PC-9 (cell line): ENCODE measurements at regions not wholly inside any gene's neighbourhood (a gene's known extent, or its start where the extent isn't known, plus 50 kb on each side); places are given as distances from the start of the nearest gene placed in this dataset.

Experiments used
- EZH2 ChIP-seq: fragments of 200-600 bp; sonication (generic); IDR thresholded peaks from 2 replicates; pipeline ENCODE4 v1.8.0; 2017; ENCODE audit warnings: antibody characterized with exemption, low read depth
- TF ChIP-seq, protein P1 (sequence below): fragments of 200-600 bp; sonication (generic); conservative IDR thresholded peaks from 2 replicates; pipeline ENCODE4 v1.6.1; 2017; ENCODE audit warnings: mixed run types, antibody characterized with exemption, mild to moderate bottlenecking, moderate library complexity

DNA sequence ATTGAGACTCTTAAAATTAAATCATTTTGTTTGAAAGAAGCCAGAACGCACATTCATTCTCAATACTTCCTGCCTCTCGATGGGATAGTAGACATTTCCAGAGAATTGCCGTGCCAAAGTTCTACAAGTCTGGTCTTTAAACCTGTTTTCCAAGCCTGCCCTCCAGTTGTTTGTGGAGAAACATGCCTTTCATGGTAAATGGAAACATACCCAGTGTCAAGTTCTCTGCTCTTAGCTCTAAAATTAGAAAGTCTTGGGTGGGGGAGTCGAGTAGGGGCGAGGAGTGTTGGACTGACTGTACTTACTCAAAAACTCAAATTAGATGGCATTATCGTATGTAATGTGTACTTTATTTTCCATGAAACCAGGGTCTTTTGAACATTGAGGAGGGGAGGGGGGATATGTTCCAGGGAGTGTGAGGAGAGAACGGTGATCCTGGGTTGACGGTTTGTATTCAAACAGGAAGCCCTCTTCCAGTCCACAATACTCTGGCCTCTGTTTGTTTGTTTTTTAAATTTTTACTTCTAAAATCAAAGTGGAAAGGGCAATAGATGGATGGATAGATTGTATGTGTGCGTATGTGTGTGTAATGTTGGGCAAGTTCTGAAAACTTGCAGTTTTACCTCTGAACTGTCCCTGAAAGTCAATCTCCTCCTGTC lies 106.8 kb upstream of the ARMC2 start:
- TF ChIP-seq, protein P1, sequence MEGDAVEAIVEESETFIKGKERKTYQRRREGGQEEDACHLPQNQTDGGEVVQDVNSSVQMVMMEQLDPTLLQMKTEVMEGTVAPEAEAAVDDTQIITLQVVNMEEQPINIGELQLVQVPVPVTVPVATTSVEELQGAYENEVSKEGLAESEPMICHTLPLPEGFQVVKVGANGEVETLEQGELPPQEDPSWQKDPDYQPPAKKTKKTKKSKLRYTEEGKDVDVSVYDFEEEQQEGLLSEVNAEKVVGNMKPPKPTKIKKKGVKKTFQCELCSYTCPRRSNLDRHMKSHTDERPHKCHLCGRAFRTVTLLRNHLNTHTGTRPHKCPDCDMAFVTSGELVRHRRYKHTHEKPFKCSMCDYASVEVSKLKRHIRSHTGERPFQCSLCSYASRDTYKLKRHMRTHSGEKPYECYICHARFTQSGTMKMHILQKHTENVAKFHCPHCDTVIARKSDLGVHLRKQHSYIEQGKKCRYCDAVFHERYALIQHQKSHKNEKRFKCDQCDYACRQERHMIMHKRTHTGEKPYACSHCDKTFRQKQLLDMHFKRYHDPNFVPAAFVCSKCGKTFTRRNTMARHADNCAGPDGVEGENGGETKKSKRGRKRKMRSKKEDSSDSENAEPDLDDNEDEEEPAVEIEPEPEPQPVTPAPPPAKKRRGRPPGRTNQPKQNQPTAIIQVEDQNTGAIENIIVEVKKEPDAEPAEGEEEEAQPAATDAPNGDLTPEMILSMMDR = no peak
- TF ChIP-seq EZH2 = no peak
